ENCODE measurements at regions not wholly inside any gene's neighbourhood (a gene's known extent, or its start where the extent isn't known, plus 50 kb on each side); places are given as distances from the start of the nearest gene placed in this dataset.
A peak's percentile ranks its signal among the peaks of the same experiment; 100 is the strongest.
"Not testable (repeated sequence)": the region's sequence is repeated elsewhere in the genome, so short reads cannot be mapped to it uniquely, and the experiment has no call there.

DNA sequence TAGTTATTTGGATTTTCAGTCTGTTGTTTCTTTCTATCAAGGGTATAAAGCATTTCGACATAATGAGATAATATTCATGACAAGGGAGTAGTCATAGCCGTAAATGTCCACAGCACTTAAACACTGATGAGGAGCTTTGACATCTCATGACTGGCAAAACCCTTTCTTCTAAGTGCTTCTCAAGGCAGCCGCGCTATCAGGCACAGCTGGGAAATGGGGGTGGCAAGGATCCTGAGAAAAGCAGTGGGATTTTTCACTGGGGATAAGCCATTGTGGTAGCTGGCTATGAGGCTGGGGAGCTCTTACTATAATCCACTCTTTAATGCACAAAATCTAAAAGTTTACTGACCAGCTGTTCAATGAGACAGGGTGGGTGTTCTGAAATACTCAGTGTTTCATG is 493.2 kb upstream of the KLF6 start:
- Histone ChIP-seq H3K27ac (no peak overlapping the region), H3K36me3 (no peaks in the 10 kb centered on the region), H3K9me3 (no peaks in the 10 kb centered on the region), H3K4me1 (ENCODE audit: control insufficient read depth in 1 of 2, low read depth in 2 of 2) (peaks cover 28 to 46% of the 10 kb centered on the region in 2 donors), H3K4me3 (no peak overlapping the region), H3K27me3 (replicated peaks; ENCODE audit: insufficient read depth) (no peaks in the 10 kb centered on the region)
- DNase-seq (ENCODE audit: low spot score) (no peak), ATAC-seq (ENCODE audit: insufficient number of reproducible peaks, low FRiP score, low read depth) (no peak)
- TF ChIP-seq, protein P1, sequence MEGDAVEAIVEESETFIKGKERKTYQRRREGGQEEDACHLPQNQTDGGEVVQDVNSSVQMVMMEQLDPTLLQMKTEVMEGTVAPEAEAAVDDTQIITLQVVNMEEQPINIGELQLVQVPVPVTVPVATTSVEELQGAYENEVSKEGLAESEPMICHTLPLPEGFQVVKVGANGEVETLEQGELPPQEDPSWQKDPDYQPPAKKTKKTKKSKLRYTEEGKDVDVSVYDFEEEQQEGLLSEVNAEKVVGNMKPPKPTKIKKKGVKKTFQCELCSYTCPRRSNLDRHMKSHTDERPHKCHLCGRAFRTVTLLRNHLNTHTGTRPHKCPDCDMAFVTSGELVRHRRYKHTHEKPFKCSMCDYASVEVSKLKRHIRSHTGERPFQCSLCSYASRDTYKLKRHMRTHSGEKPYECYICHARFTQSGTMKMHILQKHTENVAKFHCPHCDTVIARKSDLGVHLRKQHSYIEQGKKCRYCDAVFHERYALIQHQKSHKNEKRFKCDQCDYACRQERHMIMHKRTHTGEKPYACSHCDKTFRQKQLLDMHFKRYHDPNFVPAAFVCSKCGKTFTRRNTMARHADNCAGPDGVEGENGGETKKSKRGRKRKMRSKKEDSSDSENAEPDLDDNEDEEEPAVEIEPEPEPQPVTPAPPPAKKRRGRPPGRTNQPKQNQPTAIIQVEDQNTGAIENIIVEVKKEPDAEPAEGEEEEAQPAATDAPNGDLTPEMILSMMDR (IDR thresholded peaks at IDR 0.05), result no peak

DNA sequence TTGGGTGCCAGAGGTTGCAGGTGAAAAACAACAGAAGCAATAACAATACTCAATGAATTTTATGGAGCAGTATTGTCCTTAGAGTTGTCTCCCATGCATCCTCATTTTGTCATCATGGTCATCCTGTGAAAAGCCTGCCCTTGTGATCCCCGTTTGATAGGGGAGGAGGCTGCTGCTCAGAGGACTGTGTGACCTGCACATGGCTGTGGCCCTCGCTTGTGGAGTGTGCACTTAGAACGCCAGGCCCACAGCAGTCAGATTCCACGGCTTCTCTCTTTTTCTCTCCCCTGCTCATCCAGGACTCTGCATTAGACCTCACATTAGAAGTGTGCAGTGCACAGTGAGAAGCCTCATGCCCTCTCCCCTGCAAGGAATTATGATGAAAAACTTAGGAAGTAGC is 491.1 kb upstream of the KLF6 start:
- no peaks in the 10 kb centered on the region for H3K27me3 ChIP-seq (replicated peaks; ENCODE audit: insufficient read depth)
- H3K9me3 ChIP-seq, result no peaks in the 10 kb centered on the region
- no peaks in the 10 kb centered on the region for H3K36me3 ChIP-seq
- H3K27ac ChIP-seq, result no peak overlapping the region
- DNase-seq (ENCODE audit: low spot score), result no peak
- TF ChIP-seq, protein P1 (IDR thresholded peaks at IDR 0.05), result no peak
- H3K4me3 ChIP-seq, result no peak overlapping the region
- ATAC-seq (ENCODE audit: insufficient number of reproducible peaks, low FRiP score, low read depth), result no peak
- H3K4me1 ChIP-seq (ENCODE audit: control insufficient read depth in 1 of 2, low read depth in 2 of 2), result peaks cover 22 to 33% of the 10 kb centered on the region in 2 donors

DNA sequence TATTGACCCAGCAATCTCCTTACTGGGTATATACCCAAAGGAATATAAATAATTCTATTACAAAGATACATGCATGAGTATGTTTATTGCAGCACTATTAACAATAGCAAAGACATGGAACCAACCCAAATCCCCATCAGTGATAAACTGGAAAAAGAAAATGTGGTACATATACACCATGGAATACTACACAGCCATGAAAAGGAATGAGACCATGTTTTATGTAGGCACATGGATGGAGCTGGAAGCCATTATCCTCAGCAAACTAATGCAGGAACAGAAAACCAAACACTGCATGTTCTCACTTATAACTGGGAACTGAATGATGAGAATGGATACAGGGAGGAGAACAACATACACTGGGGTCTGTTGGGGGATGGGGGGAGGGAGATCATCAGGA is 489.7 kb upstream of the KLF6 start:
- ATAC-seq (ENCODE audit: insufficient number of reproducible peaks, low FRiP score, low read depth); H3K9me3 ChIP-seq; H3K27me3 ChIP-seq (replicated peaks; ENCODE audit: insufficient read depth); H3K36me3 ChIP-seq; DNase-seq (ENCODE audit: low spot score); H3K27ac ChIP-seq; H3K4me3 ChIP-seq: not testable (repeated sequence)
- peaks cover 23 to 32% of the 10 kb centered on the region in 2 donors for H3K4me1 ChIP-seq (ENCODE audit: control insufficient read depth in 1 of 2, low read depth in 2 of 2)

DNA sequence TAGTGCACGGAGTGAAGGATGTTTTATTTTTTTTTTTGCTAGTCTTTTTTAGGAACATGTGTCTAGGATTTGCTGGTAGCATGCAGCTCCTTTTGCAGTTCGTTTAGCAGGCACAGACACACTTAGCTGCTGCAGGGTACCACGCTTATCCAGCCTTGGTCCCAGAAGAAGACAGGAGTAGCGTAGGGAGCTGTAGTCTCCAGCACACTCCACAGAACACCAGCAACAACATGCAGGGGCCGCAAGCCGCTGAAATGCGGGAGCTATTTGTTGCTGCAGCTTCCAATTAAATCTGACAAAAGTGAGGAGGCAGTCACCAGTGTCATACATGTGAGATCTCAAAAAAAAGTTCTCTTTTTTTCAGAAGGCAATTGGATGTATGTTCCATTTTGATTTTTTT is 486.2 kb upstream of the KLF6 start:
- peak overlapping the region; percentile 42 to 59 for H3K27ac ChIP-seq
- no peaks in the 10 kb centered on the region for H3K9me3 ChIP-seq
- no peaks in the 10 kb centered on the region for H3K27me3 ChIP-seq (replicated peaks; ENCODE audit: insufficient read depth)
- no peaks in the 10 kb centered on the region for H3K36me3 ChIP-seq
- TF ChIP-seq, protein P1 (IDR thresholded peaks at IDR 0.05), result no peak
- peaks cover 22 to 37% of the 10 kb centered on the region in 2 donors for H3K4me1 ChIP-seq (ENCODE audit: control insufficient read depth in 1 of 2, low read depth in 2 of 2)
- DNase-seq (ENCODE audit: low spot score) (no peak), ATAC-seq (ENCODE audit: insufficient number of reproducible peaks, low FRiP score, low read depth) (no peak)
- H3K4me3 ChIP-seq, result peak overlapping the region; percentile 49

DNA sequence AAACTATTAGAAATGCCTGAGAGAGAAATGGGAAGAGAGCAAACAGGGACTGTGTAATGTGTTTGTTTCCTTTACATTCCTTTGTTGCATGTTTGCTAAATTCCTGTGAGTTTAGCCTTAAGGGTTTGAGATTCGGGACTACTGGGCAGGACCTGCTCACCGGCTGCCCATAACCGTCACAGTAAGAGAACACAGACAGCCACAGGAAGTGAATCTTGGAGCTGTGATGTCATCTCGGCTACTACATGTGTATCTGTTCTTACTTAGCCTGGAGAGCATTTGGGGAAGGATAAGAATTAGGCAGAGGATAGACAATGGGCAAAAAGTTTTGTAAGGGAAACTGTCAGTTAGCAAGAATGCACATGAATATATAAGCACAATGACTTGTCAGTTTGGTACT is 485.1 kb upstream of the KLF6 start:
- H3K36me3 ChIP-seq, result no peaks in the 10 kb centered on the region
- H3K27ac ChIP-seq, result no peak overlapping the region
- TF ChIP-seq, protein P1 (IDR thresholded peaks at IDR 0.05), result no peak
- H3K9me3 ChIP-seq, result no peaks in the 10 kb centered on the region
- no peak for DNase-seq (ENCODE audit: low spot score)
- no peak overlapping the region for H3K4me3 ChIP-seq
- ATAC-seq (ENCODE audit: insufficient number of reproducible peaks, low FRiP score, low read depth), result no peak
- no peaks in the 10 kb centered on the region for H3K27me3 ChIP-seq (replicated peaks; ENCODE audit: insufficient read depth)
- peaks cover 22 to 44% of the 10 kb centered on the region in 2 donors for H3K4me1 ChIP-seq (ENCODE audit: control insufficient read depth in 1 of 2, low read depth in 2 of 2)

DNA sequence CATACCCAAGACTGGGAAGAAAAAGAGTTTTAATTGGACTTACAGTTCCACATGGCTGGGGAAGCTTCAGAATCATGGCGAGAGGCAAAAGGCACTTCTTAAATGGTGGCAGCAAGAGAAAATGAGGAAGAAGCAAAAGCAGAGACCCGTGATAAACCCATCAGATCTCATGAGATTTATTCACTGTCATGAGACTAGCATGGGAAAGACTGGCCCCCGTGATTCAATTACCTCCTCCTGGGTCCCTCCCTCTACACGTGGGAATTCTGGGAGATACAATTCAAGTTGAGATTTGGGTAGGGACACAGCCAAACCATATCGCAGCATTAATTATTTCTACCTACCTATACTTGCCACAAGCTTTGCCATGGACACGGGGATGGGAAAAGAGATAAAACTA is 483.5 kb upstream of the KLF6 start:
- DNase-seq (ENCODE audit: low spot score); ATAC-seq (ENCODE audit: insufficient number of reproducible peaks, low FRiP score, low read depth); H3K4me3 ChIP-seq; H3K27ac ChIP-seq; H3K9me3 ChIP-seq; H3K36me3 ChIP-seq; H3K27me3 ChIP-seq (replicated peaks; ENCODE audit: insufficient read depth): not testable (repeated sequence)
- peaks cover 25 to 57% of the 10 kb centered on the region in 2 donors for H3K4me1 ChIP-seq (ENCODE audit: control insufficient read depth in 1 of 2, low read depth in 2 of 2)
